Ishikawa (cell line): ENCODE measurements at regions not wholly inside any gene's neighbourhood (a gene's known extent, or its start where the extent isn't known, plus 50 kb on each side); places are given as distances from the start of the nearest gene placed in this dataset.

Experiments used
- CEBPB ChIP-seq: IDR thresholded peaks from 2 replicates; pipeline ENCODE4 v1.6.1; 2012
- CREB1 ChIP-seq: IDR thresholded peaks from 2 replicates; pipeline ENCODE4 v1.6.1; 2012; ENCODE audit warnings: low read depth
- EGR1 ChIP-seq: IDR thresholded peaks from 2 replicates; pipeline ENCODE4 v1.6.1; 2012
- EP300 ChIP-seq: IDR thresholded peaks from 2 replicates; pipeline ENCODE4 v1.6.1; 2012; ENCODE audit warnings: borderline replicate concordance
- FOXM1 ChIP-seq: IDR thresholded peaks from 2 replicates; pipeline ENCODE4 v1.6.1; 2012; ENCODE audit warnings: low read depth, borderline replicate concordance
- MAX ChIP-seq: IDR thresholded peaks from 2 replicates; pipeline ENCODE4 v1.6.1; 2012
- NFIC ChIP-seq: IDR thresholded peaks from 2 replicates; pipeline ENCODE4 v1.6.1; 2012
- RAD21 ChIP-seq: IDR thresholded peaks from 2 replicates; pipeline ENCODE4 v1.6.1; 2012; ENCODE audit warnings: low read depth
- REST ChIP-seq: IDR thresholded peaks from 2 replicates; pipeline ENCODE4 v1.6.1; 2012; ENCODE audit warnings: low read depth, mild to moderate bottlenecking
- TAF1 ChIP-seq: IDR thresholded peaks from 2 replicates; pipeline ENCODE4 v1.6.1; 2012; ENCODE audit warnings: low read depth, mild to moderate bottlenecking
- TCF12 ChIP-seq: IDR thresholded peaks from 2 replicates; pipeline ENCODE4 v1.6.1; 2012; ENCODE audit warnings: low read depth
- TEAD4 ChIP-seq: IDR thresholded peaks from 2 replicates; pipeline ENCODE4 v1.6.1; 2012
- USF1 ChIP-seq: IDR thresholded peaks from 2 replicates; pipeline ENCODE4 v1.6.1; 2012
- YY1 ChIP-seq: IDR thresholded peaks from 2 replicates; pipeline ENCODE4 v1.6.1; 2012; ENCODE audit warnings: low read depth
- ZBTB7A ChIP-seq: IDR thresholded peaks from 2 replicates; pipeline ENCODE4 v1.6.1; 2012; ENCODE audit warnings: low read depth

GRCh38 chr7:25946181-25946580 lies 205.8 kb upstream of the NFE2L3 start:
- TF ChIP-seq ZBTB7A (no peak), TCF12 (no peak), CREB1 (no peak), YY1 (no peak), FOXM1 (no peak), TEAD4 (no peak), EGR1 (no peak), USF1 (no peak), REST (no peak), NFIC (no peak), TAF1 (no peak), EP300 (no peak), MAX (no peak), CEBPB (no peak), RAD21 (no peak)

GRCh38 chr7:25947669-25948516 lies 204.1 kb upstream of the NFE2L3 start:
- TF ChIP-seq TEAD4, result no peak
- TF ChIP-seq REST, result no peak
- TF ChIP-seq TAF1, result no peak
- no peak for TF ChIP-seq CEBPB
- no peak for TF ChIP-seq NFIC
- no peak for TF ChIP-seq ZBTB7A
- TF ChIP-seq CREB1, result no peak
- no peak for TF ChIP-seq USF1
- TF ChIP-seq YY1, result no peak
- no peak for TF ChIP-seq RAD21
- TF ChIP-seq EP300, result no peak
- TF ChIP-seq TCF12, result no peak
- TF ChIP-seq MAX, result no peak
- TF ChIP-seq FOXM1, result no peak
- TF ChIP-seq EGR1, result no peak

- TF ChIP-seq NFIC, result no peak
- TF ChIP-seq EGR1, result no peak
- no peak for TF ChIP-seq MAX
- TF ChIP-seq REST, result no peak
- TF ChIP-seq USF1, result no peak
- TF ChIP-seq CREB1, result no peak
- no peak for TF ChIP-seq ZBTB7A
- TF ChIP-seq TCF12, result no peak
- no peak for TF ChIP-seq TAF1
- TF ChIP-seq FOXM1, result no peak
- no peak for TF ChIP-seq RAD21
- no peak for TF ChIP-seq CEBPB
- TF ChIP-seq TEAD4, result no peak
- no peak for TF ChIP-seq EP300
- no peak for TF ChIP-seq YY1
Observed at GRCh38 chr7:25949736-25950487, 202.1 kb upstream of the NFE2L3 start.
